PC-9 (cell line): ENCODE measurements at regions not wholly inside any gene's neighbourhood (a gene's known extent, or its start where the extent isn't known, plus 50 kb on each side); places are given as distances from the start of the nearest gene placed in this dataset.
"Not testable (repeated sequence)": the region's sequence is repeated elsewhere in the genome, so short reads cannot be mapped to it uniquely, and the experiment has no call there.

Experiments
- CTCF ChIP-seq: fragments of 200-600 bp; sonication (generic); conservative IDR thresholded peaks from 2 replicates; pipeline ENCODE4 v1.6.1; 2017; ENCODE audit warnings: mixed run types, antibody characterized with exemption, mild to moderate bottlenecking, moderate library complexity
- EZH2 ChIP-seq: fragments of 200-600 bp; sonication (generic); IDR thresholded peaks from 2 replicates; pipeline ENCODE4 v1.8.0; 2017; ENCODE audit warnings: antibody characterized with exemption, low read depth

GRCh38 chrX:141475788-141476187, 108.8 kb downstream of the SPANXA1 start:
- not testable (repeated sequence) for TF ChIP-seq CTCF, EZH2
